ENCODE measurements at regions not wholly inside any gene's neighbourhood (a gene's known extent, or its start where the extent isn't known, plus 50 kb on each side); places are given as distances from the start of the nearest gene placed in this dataset.

DNA sequence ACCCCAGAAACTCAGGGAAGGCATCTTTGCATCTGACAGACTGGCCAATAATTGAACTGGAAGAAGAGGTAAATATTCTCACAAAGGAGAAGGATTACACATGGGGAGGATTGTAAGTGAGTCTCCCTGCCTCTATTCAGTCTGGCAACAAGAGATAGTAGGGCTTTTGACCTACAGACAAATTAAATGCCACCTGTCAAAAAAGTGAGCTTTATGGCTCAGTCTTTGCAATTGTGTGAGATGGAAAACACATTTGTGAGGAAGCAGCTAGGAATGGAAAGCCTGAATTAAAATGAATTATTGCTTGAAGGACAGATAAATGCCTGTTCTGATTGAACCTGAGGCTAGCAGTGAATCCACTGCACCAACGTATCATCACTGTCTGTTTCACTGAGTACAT lies 173.3 kb upstream of the GOLIM4 start:
- DNase-seq (ENCODE audit: low spot score) (no peak), ATAC-seq (no peak)
- intact Hi-C loops (cut with DNase I), result no loop called here

- ATAC-seq (no peak), DNase-seq (ENCODE audit: low spot score) (no peak)
- intact Hi-C loops (cut with DNase I), result no loop called here
Measured at GRCh38 chr3:168267179-168267578, 171.5 kb upstream of the GOLIM4 start.

- no peak for ATAC-seq
- DNase-seq (ENCODE audit: low spot score), result no peak
- intact Hi-C loops (cut with DNase I), result no loop called here
Measured at GRCh38 chr3:168266335-168266734, 170.6 kb upstream of the GOLIM4 start.

DNA sequence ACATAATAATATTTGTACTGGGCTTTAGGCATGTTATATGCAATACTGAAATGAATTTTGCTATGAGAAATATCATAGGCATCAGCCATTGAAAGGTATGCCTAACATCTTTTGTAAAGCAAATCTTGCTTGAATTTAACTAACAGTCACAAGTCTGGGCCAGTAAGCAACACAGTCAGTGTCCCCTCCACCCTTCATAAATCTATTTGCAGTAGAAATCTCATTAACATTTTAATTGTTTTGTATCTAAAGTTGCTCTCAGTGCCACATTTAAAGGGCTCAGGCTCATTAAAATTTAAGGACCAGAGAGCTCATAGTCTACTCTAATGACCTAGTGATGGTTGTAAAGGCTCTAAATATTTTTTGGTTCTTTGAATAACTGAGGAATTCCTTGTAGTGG lies 167.2 kb upstream of the GOLIM4 start:
- no peak for DNase-seq (ENCODE audit: low spot score)
- intact Hi-C loops (cut with DNase I), result no loop called here
- ATAC-seq, result no peak

- intact Hi-C loops (cut with DNase I), result no loop called here
- ATAC-seq (no peak), DNase-seq (ENCODE audit: low spot score) (no peak)
Measured at GRCh38 chr3:168260859-168261258, 165.1 kb upstream of the GOLIM4 start.

- ATAC-seq, result no peak
- intact Hi-C loops (cut with DNase I), result no loop called here
- no peak for DNase-seq (ENCODE audit: low spot score)
Measured at GRCh38 chr3:168251371-168251770, 155.6 kb upstream of the GOLIM4 start.

DNA sequence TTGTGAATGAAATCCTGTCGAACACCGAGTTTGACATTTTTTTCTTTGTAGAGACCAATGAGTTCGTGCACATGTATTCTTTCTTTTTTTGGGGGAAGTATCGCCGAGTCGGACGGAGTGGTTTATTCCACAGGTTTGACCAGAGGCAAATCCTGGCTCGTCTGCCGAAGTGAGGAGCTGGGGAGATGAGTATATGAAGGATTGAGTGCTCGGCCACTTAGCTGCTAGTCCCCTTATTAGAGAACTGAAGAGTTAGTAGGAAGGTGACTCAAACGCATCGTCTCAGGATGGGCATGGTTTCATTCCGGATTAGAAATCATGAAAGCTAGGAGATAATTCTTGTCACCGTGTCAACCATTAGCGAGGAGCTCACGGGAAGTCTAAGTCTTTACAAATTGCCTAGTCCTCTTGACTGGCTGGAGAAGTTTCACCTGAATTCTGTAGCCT lies 154.7 kb upstream of the GOLIM4 start:
- DNase-seq (ENCODE audit: low spot score), result no peak
- intact Hi-C loops (cut with DNase I), result loop anchor here (1.0 kb wide), 1 partner anchor 8 kb away; no protein-coding TSS in a partner anchor
- ATAC-seq, result no peak

DNA sequence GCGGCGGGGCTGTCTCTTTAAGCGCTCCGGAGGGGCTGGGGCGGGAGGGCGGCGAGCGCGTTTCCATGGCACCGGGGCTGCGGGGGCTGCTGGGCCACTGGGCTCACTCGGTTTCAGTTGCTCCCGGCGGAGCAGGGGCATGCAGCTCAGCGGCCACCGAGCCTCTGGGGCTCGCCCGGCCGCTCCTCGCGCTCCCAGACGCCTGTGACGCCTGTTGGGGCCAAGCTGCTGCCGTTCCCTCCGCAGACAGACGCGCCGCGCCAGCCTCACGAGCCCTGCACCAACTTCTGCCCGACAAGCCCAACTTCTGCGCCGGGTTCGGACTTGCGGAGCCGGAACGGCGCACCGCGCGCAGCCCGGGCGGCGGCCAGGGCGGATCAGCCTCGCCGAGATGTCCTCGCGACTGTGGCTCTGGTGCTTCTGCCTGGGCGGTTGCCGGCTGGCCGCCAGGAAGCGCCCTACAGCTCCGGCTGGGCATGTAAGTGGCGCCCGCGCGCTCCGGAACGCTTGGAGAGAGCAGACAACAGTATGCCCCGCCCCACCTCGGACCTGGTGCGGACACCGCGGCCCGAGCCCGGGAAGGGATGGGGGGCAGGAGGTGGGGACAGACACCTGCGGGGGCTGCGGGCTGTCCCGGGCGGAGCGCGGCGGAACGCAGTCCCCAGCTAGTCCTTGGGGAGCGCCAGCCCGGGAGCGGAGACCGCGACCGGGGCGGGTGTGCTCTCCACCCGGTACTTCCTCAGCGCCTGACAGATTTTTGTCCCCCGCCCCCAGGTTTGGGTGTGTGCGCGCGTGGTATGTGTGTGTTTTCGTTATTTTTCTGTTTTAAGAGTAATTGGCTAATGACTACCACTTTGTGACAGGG lies 154.1 kb upstream of the GOLIM4 start:
- DNase-seq (ENCODE audit: low spot score) (peak; percentile 72), ATAC-seq (peak; percentile 83)
- intact Hi-C loops (cut with DNase I), result loop anchor here (1.0 kb wide), 1 partner anchor 7 kb away; no protein-coding TSS in a partner anchor

- DNase-seq (ENCODE audit: low spot score) (no peak), ATAC-seq (peak; percentile 16)
Measured at GRCh38 chr3:168249205-168249549, 153.5 kb upstream of the GOLIM4 start.

DNA sequence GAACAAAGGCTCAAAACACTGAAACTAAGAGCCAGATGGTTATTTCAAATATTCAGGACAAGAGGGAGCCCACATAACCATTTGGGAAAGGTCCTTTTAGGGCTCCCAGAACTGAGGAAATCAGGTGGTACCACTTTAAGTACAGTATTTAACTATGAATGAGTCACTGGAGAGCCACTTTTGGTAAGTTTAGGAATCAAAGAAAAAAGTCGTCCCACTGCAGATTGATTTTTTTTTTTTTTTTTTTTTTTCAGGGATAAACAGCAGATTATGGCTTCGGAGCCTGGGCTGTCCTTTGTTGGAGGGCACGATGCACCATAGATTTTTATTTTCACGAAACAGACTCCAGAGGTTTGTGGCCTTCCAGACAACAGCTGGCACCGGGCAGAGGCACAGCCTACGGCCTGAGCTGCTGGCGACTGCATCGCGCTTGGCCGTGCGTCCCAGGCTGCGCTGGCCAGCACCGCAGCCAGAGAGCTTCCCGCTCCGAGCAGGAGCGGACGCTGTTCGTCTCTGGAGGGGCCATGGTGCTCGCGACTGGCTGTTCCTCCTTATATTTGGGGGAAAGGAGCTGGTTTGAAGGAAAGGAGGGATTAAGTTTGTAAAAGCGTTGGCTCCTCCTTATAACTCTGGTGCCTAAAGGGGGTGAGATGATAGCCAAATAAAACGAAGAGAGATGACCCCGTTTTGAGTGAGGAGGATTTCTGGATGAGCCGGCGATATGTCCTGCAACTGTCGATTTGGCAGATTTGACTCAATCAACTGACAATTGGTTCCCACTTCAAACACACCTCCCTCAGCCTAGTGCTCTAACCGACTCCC lies 152.9 kb upstream of the GOLIM4 start:
- ATAC-seq (peak; percentile 72), DNase-seq (ENCODE audit: low spot score) (no peak)
- intact Hi-C loops (cut with DNase I), result no loop called here

More at GRCh38 chr3:168249205-168249549, 153.5 kb upstream of the GOLIM4 start:
- intact Hi-C loops (cut with DNase I), result no loop called here

- DNase-seq (ENCODE audit: low spot score), result no peak
- intact Hi-C loops (cut with DNase I), result no loop called here
- ATAC-seq, result no peak
Measured at GRCh38 chr3:168241156-168241555, 145.4 kb upstream of the GOLIM4 start.

- intact Hi-C loops (cut with DNase I), result no loop called here
- no peak for DNase-seq (ENCODE audit: low spot score)
Measured at GRCh38 chr3:168239287-168239686, 143.6 kb upstream of the GOLIM4 start.

DNA sequence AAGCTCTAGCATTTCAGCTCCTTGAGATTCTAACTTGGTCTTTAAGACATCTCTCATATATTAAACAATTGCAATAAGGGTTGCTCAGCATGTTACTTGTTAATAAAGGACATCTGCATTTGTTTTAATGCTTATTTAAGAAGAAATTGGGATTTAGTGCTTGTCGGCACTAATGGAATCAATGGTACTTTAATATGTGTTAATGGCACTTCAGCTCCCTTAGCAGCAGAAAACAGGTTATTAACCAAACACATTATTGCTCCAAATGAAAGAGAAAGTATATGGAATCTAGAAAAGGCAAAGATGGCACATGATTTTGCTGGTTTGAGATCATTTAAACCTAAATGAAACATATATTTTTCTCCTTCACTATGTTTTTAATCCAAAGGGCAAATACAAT lies 137.3 kb upstream of the GOLIM4 start:
- DNase-seq (ENCODE audit: low spot score) (no peak), ATAC-seq (no peak)
- intact Hi-C loops (cut with DNase I), result no loop called here

More at GRCh38 chr3:168239287-168239686, 143.6 kb upstream of the GOLIM4 start:
- no peak for ATAC-seq

DNA sequence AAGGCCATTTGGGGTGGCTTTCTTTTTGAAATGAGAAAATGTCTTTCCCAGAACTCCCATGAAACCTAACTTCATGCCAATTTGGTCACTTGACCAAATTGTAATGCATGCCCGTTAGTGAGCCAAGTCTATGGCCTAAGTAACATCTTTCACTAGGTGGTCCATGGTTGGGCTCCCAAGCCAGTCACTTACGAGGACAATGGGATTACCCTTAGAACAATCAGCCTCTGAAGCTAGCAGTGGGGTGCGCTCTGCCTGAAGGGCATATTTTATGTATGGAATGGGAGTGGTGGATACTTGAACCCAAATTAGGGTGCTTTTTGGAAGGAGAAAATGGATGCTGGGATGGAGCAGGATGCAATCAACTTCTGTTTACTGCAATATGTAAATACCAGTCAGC lies 127.4 kb upstream of the GOLIM4 start:
- DNase-seq (ENCODE audit: low spot score) (no peak), ATAC-seq (no peak)
- intact Hi-C loops (cut with DNase I), result loop anchor here (10.0 kb wide), 1 partner anchor 622 kb away; no protein-coding TSS in a partner anchor

DNA sequence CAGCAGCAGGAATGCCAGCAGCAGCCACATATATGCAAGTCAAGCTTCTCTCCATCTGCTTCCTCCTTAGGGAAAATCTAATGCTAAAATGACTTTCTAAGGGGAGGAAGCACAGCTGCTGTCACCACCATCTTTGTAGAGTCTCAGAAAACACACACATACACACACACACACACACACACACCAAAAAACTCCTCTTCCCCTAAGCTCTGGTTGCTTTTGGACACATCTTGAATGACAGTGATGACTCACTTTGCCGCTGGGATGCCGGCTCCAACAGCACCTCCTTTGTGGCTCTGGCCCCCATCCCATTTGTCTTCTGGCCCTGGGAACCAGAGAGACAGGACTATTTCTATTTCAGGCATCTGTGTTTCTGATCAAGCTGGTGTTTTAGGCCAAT lies 124.8 kb upstream of the GOLIM4 start:
- intact Hi-C loops (cut with DNase I), result loop anchor here (10.0 kb wide), 1 partner anchor 624 kb away; no protein-coding TSS in a partner anchor
- no peak for ATAC-seq
- no peak for DNase-seq (ENCODE audit: low spot score)

DNA sequence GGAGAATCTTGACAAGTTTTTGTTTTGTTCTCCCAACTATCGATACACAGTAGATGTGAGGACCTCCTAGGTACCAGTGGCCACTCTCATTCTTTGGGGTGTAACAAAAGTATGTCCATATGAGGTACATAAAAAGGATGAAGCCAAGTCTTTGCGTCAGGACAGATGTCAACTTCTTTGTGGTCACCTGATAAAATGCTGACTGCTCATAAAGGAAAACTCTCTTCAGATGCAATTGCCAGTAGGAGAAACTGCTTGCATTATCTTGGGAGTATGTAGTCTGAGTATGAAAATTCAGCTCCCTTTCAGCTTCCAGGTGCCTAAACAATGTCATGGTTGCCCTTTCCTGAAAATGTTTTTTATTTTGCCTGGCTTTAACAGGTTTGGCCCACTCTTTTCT lies 123.8 kb upstream of the GOLIM4 start:
- DNase-seq (ENCODE audit: low spot score) (no peak), ATAC-seq (no peak)
- intact Hi-C loops (cut with DNase I), result no loop called here

DNA sequence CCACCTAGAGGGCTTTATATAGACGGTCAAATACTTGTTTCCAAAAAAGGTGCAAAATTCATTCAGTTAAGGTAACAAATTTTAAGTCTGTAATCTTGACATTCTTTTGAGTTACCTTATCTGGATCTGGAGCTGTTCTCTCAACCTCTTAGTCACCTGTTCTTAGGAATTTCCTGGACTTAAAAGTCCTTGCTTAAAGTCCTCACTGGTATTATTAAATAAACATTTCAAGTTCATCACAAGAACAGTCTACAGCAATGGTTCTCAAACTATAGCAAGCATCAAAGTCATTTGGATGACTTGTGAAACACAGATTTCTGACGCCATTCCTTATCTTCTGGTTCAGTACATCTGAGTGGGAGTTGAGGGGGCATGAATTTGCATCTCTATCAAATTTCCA lies 122.9 kb upstream of the GOLIM4 start:
- ATAC-seq, result no peak

GRCh38 chr3:168216851-168217250 lies 121.1 kb upstream of the GOLIM4 start:
- ATAC-seq, result no peak
- intact Hi-C loops (cut with DNase I), result no loop called here

More for the DNA sequence above, 122.9 kb upstream of the GOLIM4 start:
- intact Hi-C loops (cut with DNase I), result no loop called here
- no peak for DNase-seq (ENCODE audit: low spot score)

DNA sequence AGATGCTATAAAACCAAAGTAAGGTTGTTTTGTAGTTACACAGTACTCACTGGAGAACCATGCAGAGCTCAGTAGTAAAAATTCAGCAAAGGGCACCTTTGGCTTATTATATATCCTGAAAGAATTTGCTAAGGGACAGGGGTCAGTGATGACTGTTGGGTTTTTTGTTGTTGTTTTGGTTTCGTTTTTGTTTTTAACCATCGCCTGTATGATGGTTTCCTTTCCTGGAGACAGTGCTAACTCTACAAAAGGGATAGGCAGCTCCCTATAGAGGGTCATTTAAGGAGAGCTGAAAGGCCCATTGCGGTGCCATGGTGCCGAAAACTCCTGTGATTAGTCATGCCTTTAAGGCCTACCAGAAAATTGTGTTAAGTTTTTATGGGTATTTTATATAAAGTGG lies 118.2 kb upstream of the GOLIM4 start:
- DNase-seq (ENCODE audit: low spot score) (no peak), ATAC-seq (no peak)
- intact Hi-C loops (cut with DNase I), result no loop called here

More at GRCh38 chr3:168216851-168217250, 121.1 kb upstream of the GOLIM4 start:
- DNase-seq (ENCODE audit: low spot score), result no peak
